ENCODE measurements at regions not wholly inside any gene's neighbourhood (a gene's known extent, or its start where the extent isn't known, plus 50 kb on each side); places are given as distances from the start of the nearest gene placed in this dataset.

GRCh38 chr1:117286562-117286961 is 75.8 kb upstream of the VTCN1 start:
- no peak overlapping the region for H2BK120ac ChIP-seq (ENCODE audit: low read depth, low read length, poor library complexity, severe bottlenecking)
- no peak overlapping the region for H2AFZ ChIP-seq (ENCODE audit: low read length)
- H3K4me1 ChIP-seq (ENCODE audit: insufficient read depth, low read length) = no peaks in the 10 kb centered on the region
- H2BK15ac ChIP-seq (ENCODE audit: low read depth, low read length) = no peak overlapping the region
- H3K27ac ChIP-seq (ENCODE audit: insufficient read length, low read depth, low read length) = no peak overlapping the region
- Mint-ChIP-seq H3K27ac (no peak overlapping the region), H3K9me3 (no peaks in the 10 kb centered on the region), H3K4me1 (peaks cover 15 to 20% of the 10 kb centered on the region in 2 experiments), H3K27me3 (ENCODE audit: low read depth) (no peaks in the 10 kb centered on the region), H3K4me3 (no peak overlapping the region), H3K36me3 (ENCODE audit: insufficient read depth in 1 of 3, low read depth in 3 of 3) (no peaks in the 10 kb centered on the region; a peak in 1 of 7 replicates)
- H4K20me1 ChIP-seq (ENCODE audit: control insufficient read depth, insufficient read depth, insufficient read length) = no peaks in the 10 kb centered on the region
- no peak overlapping the region for H3K18ac ChIP-seq (ENCODE audit: insufficient read length, low read depth, low read length)
- no peak overlapping the region for H3K14ac ChIP-seq (ENCODE audit: insufficient read depth, low read length)
- DNase-seq = no peak
- H3K79me2 ChIP-seq (ENCODE audit: insufficient read depth, low read length) = no peaks in the 10 kb centered on the region
- no CpG with 5 or more reads among the region's 2 CpGs for WGBS (ENCODE audit: extremely low coverage, insufficient read length, low lambda C conversion rate)
- no peak overlapping the region for H2BK12ac ChIP-seq (ENCODE audit: insufficient read length, low read depth, low read length)
- no peak overlapping the region for H2BK5ac ChIP-seq (ENCODE audit: insufficient read length, low read length)
- TF ChIP-seq CTCF (conservative IDR thresholded peaks at IDR 0.05) = no peak
- H3K23me2 ChIP-seq (ENCODE audit: insufficient read length, low read depth, low read length, poor library complexity, severe bottlenecking) = no peaks in the 10 kb centered on the region
- no peak overlapping the region for H3K23ac ChIP-seq (ENCODE audit: insufficient read length, low read depth, low read length)
- H2AK5ac ChIP-seq (ENCODE audit: insufficient read length, low read length) = no peak overlapping the region
- H2BK20ac ChIP-seq (ENCODE audit: low read depth, low read length, poor library complexity, severe bottlenecking) = no peak overlapping the region
- H3K9me3 ChIP-seq (ENCODE audit: control insufficient read depth, low read depth, low read length) = no peaks in the 10 kb centered on the region
- no peak overlapping the region for H4K91ac ChIP-seq (ENCODE audit: insufficient read length, low read depth, low read length)
- H4K8ac ChIP-seq (replicated peaks; ENCODE audit: insufficient read length, low read depth, low read length) = no peak overlapping the region
- H3K79me1 ChIP-seq (ENCODE audit: insufficient read depth, low read depth, low read length, poor library complexity, severe bottlenecking) = no peaks in the 10 kb centered on the region
- no peak overlapping the region for H3K9ac ChIP-seq (ENCODE audit: extremely low read depth, insufficient read length, low read length)
- H3K56ac ChIP-seq (ENCODE audit: insufficient read length, low read depth, low read length) = no peak overlapping the region
- H3K4ac ChIP-seq (ENCODE audit: low read depth, low read length) = no peak overlapping the region
- no peak overlapping the region for H4K5ac ChIP-seq (ENCODE audit: insufficient read length, low read depth, low read length)
- no peaks in the 10 kb centered on the region for H3K27me3 ChIP-seq (ENCODE audit: insufficient read depth, low read length)
- H3T11ph ChIP-seq (ENCODE audit: low read length) = no peak overlapping the region
- no peak overlapping the region for H3K4me2 ChIP-seq (ENCODE audit: insufficient read depth, insufficient read length, low read length)

Measured in H9 (cell line).